HG02759 (cell line): ENCODE measurements at regions not wholly inside any gene's neighbourhood (a gene's known extent, or its start where the extent isn't known, plus 50 kb on each side); places are given as distances from the start of the nearest gene placed in this dataset.
"Not testable (repeated sequence)": the region's sequence is repeated elsewhere in the genome, so short reads cannot be mapped to it uniquely, and the experiment has no call there.

Experiments used
- ATAC-seq: cut with Tn5 transposase; IDR thresholded peaks from one replicate; pipeline ENCODE4 v1.9.1; 2021; ENCODE audit warnings: mild to moderate bottlenecking, moderate library complexity; ENCODE audit not compliant: unreplicated experiment

DNA sequence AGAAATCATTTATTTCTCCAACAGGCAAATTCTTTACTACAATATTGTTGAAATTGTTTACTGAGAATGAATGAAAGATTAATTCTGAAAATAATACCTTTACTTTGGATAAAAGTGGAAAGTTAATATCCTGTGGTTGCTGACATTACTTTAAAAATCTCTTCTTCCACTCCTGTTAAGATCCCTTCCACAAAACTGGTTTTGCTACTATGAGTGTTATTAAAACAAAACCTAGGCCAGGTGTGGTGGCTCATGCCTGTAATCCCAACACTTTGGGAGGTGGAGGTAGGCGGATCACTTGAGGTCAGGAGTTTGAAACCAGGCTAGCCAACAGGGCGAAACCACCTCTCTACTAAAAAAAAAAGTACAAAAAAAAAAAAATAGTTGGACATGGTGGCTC lies 123.9 kb upstream of the CCDC150 start:
- no peak for ATAC-seq

- ATAC-seq = no peak
Measured at GRCh38 chr2:196516564-196516963, 123.0 kb upstream of the CCDC150 start.

DNA sequence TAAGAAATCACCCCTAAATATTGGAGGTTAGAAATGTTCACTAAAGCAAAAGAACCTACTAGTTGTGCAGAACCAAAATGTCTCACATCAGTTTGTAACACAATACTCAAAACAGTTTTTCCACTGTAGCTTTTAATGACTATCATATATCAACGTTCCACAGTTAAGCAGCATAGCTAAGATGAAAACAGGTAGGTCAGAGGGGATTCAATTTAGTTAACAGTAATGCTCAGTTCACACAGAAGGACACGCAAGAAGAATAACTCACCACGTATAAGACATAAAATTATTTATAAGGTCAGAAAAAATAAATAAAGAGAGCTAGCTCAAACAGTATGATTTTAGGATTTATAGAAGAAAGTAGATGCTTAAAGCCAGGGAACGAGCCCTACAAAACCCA lies 118.9 kb upstream of the CCDC150 start:
- no peak for ATAC-seq

- ATAC-seq = not testable (repeated sequence)
Measured at GRCh38 chr2:196526981-196527725, 112.4 kb upstream of the CCDC150 start.

DNA sequence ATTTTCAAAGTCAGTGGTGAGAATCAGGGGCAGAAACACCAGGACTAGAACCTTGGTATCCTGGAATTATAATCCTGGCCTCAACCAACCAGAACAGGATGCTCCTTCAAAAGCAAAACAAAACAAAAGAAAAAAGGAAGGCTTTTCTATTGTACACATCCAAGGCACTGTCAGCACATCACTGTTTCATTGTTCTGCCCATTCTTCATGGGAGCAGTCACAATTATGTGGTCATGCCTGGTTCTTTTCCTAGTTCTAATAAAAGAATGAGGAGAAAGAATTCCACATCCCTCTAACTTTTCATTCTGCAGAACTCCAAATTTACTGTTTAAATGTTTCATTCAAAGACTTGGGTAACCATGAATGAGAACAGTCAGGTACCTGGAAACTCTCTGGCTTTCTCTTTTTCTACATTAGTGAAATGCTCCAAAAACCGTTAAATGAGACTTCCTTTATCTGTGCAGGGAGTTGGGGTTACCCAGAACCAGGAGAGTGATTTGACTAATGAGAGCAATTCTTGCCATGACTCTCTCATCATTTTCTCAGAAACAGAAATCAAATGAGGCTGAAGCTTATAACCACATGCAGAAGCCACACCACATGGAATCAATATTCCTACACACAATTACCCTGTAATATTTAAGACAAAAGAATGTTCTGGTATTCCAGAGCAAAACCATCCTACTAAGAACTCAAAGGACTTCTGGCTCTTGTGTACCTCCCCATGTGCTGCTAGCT lies 110.9 kb upstream of the CCDC150 start:
- ATAC-seq = no peak

GRCh38 chr2:196530910-196531309 lies 108.6 kb upstream of the CCDC150 start:
- no peak for ATAC-seq

GRCh38 chr2:196533772-196534397 lies 105.6 kb upstream of the CCDC150 start:
- ATAC-seq = no peak

- no peak for ATAC-seq
Measured at GRCh38 chr2:196534495-196534894, 105.0 kb upstream of the CCDC150 start.

DNA sequence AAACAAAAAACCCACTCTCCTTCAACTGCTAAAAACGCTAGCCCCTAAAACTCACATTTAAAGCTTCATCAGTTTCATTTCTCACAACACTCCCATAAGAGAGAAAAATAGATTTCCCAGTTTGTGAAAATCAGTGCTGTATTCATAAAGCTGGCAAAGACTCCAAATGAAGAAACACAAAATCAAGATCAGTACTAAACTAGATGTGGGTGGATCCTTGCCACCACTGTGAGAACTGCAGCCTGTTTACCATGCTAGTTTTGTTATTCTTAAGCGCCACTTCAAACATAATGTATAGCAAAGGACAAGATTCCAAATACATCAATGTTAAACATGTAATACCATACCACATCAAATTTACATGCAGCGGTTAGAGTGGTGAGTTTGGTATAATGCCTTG lies 104.5 kb upstream of the CCDC150 start:
- no peak for ATAC-seq

GRCh38 chr2:196535742-196536141 lies 103.8 kb upstream of the CCDC150 start:
- no peak for ATAC-seq

- no peak for ATAC-seq
Measured at GRCh38 chr2:196537311-196537710, 102.2 kb upstream of the CCDC150 start.

DNA sequence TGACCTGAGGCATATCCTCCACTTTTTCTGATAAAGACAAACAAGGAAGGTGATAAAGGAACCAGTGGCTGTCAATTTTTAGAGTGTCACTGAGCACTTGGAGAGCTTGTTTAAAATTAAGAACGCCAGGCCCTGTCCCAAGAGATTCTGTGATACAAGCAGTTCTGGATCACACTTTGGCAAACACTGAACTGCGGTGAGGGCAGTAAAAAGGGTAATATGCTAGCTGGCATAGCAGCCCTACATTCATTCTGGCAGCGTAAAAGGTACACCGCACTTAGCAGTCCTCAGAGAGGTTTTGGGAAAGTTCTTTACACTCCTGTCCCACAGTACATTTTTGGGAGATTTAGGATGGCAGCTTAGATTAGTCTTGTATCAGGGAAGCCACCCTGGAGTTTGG lies 101.3 kb upstream of the CCDC150 start:
- no peak for ATAC-seq

DNA sequence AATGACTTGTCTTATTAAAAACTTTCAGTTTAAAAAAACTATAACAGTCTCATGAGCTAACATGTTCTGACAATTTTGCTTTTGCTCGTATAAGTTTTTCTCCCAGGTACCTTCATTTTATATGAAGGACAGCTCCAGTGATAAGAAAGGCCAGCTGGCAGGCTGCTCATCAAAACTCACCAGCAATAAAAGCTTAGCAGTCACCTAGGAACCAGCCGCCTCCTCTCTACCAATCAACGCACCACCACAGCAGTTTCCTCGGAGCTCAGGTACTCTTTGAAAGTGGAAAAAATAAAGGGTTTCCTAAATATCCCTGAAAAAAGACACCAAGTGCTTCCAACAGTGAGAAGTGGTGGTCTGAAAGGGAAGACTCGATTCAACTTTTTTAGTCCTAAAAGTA lies 100.9 kb upstream of the CCDC150 start:
- no peak for ATAC-seq

DNA sequence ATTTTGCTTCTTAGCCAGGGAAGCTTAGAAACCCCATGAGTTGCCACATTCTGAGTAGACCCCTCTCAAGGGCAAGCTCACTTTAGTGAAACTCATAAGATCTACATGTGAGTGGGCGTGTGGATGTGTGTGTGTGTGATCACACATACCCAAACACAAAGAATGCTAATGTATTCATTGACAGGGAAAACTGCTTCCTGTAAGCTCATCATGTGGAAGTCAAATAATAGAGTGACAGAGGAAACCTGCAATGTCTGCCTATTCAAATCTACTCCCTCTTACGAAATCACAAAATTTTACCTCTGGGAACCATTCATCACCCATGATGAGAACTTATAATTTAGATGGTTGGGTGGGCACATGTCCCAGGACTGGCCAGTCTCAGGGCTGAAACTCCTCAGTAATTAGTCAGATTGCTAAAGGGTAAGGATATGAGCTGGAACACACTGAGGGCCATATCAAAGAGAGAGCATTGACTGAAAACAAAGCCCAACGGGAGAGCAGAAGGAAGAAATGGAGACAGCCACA lies 94.5 kb upstream of the CCDC150 start:
- no peak for ATAC-seq

- ATAC-seq = no peak
Measured at GRCh38 chr2:196546151-196546919, 93.2 kb upstream of the CCDC150 start.

- no peak for ATAC-seq
Measured at GRCh38 chr2:196549052-196549451, 90.5 kb upstream of the CCDC150 start.

GRCh38 chr2:196551014-196551413 lies 88.5 kb upstream of the CCDC150 start:
- ATAC-seq = no peak

DNA sequence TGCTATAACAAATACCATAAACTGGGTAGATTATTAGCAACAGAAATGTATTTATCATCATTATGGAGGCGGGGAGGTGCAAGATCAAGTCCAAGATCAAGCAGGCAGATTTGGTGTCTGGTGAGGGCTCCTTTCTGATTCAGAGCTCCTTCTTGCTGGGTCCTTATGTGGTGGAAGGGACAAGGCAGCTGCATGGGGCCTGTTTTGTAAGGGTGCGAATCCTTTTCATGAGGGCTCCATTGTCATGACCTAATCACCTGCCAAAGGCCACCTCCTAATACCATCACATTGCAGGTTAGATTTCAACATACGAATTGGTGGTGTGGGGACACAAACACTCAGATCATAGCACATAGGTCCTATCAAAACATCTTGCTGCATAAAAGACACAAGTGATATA lies 84.4 kb upstream of the CCDC150 start:
- ATAC-seq = no peak

- no peak for ATAC-seq
Measured at GRCh38 chr2:196555726-196556125, 83.8 kb upstream of the CCDC150 start.

DNA sequence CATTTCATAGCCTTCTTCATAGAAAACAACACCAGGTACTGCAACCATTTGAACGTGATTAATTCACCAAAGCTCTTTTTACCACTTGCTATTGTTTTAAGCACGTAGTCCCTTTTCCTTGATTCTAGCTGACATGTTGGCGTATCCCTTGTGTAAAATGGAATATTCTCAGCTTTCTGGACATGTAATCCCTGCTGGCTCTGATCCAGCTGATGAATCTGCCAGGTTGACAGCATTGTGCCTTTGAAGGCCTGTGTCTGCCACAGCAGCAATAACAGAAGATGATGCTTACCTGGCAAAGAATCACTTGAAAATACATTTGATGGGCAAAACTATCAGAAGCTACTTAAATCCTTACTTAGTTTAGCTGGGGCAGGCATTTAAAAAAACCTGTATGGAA lies 81.0 kb upstream of the CCDC150 start:
- no peak for ATAC-seq

DNA sequence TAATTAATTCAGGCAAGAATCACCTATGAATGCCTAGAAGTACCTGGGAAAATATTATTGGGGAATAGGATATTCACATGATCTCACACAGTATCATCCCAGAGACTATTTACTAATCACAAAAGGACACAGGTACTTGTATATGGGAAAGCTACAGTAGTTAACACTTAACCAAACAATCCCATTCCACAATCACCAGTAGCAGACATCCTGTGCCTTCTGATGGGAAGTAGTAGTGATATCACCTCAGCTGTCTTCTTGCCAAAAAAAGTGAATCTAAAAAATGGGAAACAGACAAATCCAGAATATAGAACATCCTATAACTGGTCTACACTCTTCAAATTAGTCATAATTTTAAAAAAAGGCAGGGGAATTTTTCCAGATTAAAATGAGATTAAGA lies 75.6 kb upstream of the CCDC150 start:
- no peak for ATAC-seq
